Kasumi-1 (cell line): ENCODE measurements at regions not wholly inside any gene's neighbourhood (a gene's known extent, or its start where the extent isn't known, plus 50 kb on each side); places are given as distances from the start of the nearest gene placed in this dataset.
A peak's percentile ranks its signal among the peaks of the same experiment; 100 is the strongest.

Source experiments
- DNase-seq, 2 experiments: peaks; one replicate each; lab custom pipeline; 2025; lab: John Stamatoyannopoulos, UW

- no peak for DNase-seq
Observed at GRCh38 chr1:181390410-181391077, 92.8 kb upstream of the CACNA1E start.

DNA sequence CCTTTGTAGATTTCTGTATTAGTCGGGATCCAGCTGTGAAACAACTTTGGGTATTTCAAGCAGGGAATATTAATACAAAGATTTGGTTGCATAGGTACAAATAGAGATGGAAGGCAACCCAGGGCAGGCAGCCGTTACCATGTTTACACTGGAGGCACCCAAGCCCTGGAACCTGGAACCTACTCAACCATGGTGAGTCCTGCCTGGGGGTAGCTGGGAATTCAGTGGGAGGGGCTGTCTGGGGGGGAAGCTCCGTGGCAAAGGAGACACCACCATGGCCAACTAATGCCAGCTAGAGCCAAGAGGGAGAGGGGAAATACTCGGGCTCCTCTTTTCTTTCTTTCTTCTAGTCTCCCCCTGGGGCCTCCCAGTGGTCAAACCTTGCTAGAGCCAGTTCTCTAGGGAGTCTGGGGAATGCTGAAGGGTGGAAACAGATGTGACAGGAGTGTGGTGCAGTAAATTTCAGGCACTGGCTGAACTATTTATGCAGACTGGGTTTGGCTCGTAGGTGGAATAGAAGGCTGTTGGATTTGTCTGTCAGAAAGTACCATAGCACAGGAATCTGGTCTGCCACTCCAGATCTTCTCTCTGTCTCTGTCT is 91.9 kb upstream of the CACNA1E start:
- DNase-seq = no peak

DNA sequence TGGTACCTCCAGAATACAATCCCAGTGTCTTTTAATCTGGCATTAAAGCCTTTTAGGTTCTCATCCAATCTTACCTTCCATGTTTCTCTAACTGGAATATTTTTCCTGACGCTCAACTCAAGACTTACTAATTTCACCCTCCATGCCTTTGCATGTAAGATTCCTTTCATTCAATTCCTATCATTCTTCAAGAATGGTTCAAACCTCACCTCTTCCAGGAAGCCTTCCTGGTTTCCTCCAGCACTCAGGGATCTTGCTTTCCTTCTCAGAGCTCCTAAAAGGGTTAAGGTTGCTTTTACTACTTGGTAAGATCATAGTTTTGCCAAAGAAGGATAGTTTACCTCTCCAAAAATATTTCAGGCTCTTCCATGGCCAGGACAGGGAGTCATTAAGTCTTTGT is 91.2 kb upstream of the CACNA1E start:
- DNase-seq = no peak

DNA sequence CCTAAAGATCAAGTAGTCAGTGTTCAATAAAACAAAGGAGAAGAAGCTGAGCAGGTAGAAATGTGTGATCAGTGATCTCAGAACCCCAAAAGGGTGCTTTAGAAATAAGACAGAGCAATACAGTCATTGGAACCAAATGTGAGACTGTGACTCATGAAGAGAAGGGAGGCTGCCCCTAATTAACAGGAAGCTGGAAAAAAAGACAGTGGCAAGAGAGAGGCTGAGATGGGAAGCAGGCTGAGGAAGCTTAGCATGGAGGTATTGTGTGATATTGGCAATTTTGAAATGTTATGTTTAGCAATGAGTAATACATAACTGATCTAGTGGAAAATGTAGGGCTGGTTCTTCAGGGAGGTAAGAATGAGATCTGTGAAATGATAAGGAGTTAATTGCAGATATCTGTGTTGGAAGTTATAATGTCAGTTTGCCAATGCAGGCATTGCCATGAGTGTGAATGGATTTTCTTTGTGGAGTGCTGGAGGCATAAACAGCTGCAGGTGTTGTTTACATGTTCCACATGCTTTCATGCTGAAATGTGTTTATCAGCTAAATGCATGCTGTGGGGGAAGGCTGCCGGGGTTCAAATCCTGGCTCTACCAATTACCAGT is 90.6 kb upstream of the CACNA1E start:
- DNase-seq = no peak

- no peak for DNase-seq
Observed at GRCh38 chr1:181394766-181395165, 88.6 kb upstream of the CACNA1E start.

DNA sequence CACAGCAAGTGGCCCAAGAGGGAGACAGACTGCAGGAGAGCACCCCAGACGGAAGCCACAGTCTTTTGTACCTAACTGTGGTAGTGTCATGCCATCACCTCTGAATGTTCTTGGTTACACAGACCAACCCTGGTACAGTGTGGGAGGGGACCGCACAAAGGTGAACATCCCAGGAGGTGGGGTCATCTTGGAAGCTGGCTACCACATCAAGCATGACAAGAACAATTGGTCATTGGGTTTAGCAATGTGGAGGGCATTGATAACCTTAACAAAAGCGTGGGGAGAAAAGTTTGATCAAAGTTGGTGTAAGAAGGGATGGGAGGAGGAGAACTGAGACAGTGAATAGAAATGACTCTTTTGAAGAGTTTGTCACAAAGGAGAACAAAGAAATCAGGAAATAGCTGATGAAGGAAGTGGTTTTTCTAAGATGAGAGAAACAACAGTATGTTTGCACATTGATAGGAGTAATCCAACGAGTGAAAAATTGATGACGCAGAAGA is 87.1 kb upstream of the CACNA1E start:
- DNase-seq = no peak

GRCh38 chr1:181396811-181397210 is 86.5 kb upstream of the CACNA1E start:
- DNase-seq = no peak

- no peak for DNase-seq
Observed at GRCh38 chr1:181397845-181398244, 85.5 kb upstream of the CACNA1E start.

DNA sequence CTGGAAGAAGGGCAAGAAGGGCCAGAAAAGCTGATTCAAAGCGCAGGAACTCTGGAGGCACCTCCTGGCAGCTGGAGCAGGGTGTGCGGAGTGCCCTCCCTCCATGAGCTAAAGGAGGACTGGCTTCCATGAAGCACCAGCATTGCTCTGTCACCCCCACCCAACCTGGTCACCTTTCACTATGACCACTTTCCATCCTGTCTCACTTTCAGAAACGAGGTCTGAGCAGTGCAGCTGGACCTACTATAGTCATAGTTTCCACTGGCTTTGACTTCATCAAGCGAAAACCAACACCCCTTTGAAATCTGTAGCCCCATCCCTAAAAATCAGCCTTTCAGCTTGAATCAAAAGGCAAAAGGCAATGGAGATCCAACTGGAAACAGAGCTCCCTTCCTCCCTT is 84.8 kb upstream of the CACNA1E start:
- DNase-seq = no peak

- no peak for DNase-seq
Observed at GRCh38 chr1:181405584-181405983, 77.7 kb upstream of the CACNA1E start.

- DNase-seq = no peak
Observed at GRCh38 chr1:181406989-181407388, 76.3 kb upstream of the CACNA1E start.

- DNase-seq = no peak
Observed at GRCh38 chr1:181409981-181410380, 73.3 kb upstream of the CACNA1E start.

DNA sequence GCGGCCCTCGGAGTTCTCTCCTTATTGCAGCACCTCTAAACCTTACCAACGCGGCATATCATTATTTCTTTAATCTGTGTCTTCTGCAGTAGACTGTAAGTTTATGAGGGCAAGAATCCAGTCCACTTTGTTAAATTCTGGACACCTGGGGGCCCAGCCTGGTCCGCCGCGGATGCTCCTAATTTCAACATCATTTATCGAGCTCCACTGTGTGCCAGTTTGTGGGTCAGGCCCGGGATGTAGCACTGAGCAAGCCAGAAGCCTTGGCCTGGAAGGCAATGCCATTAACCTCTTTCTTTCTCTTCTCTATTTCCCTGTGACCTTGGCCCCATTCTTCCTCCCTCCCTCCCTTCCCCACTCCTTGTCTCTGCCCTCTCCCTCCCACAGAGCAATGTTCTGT is 70.6 kb upstream of the CACNA1E start:
- no peak for DNase-seq

DNA sequence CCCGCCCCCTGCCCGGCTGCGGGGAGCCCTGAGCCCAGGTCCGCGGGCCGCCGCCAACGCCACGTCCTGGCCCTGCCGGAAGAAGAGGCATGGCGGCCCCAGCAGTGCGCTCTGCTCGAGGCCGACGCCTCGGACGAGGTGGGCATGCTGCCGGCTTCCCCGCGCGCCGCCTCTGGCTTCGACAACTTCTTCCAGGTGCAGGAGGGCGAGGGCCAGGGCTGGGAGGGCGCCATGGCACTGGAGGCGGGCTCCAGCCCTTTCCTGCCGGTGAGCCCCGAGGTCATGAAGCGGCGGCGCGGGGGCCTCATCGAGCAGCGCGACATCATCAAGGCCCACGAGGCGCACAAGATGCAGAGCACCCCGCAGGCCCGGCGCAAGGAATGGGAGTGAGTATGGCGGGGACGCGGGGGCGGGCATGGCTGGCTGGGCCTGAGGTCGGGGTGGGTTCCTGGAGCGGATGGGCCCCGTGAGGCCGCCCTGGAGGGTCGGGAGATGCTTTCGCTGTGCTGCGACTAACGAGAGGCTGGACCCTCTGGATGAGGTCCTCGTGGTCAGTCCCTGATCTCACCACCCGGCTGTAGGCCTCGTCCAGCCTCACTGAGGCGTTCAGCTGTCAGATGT is 70.0 kb upstream of the CACNA1E start:
- no peak for DNase-seq

DNA sequence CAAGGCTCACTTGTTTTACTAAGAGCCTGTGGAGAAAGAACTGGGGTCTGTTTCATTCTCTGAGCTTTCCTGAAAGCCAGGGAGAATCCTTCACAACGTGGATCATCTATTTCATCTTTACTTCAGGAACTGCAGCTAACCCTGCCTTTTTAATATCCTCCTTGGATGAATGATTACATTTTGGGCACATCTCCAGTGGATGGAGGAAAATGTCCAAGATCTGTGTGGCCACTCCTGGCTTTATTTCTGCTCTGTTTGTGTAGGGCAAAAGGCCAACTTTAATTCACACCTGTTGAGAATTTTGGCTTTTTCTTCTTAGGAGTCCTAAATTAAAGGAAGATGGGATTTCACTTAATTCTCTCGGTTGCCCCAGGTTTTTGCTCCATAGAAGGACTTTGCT is 69.5 kb upstream of the CACNA1E start:
- DNase-seq = no peak

GRCh38 chr1:181416268-181416860 is 67.0 kb upstream of the CACNA1E start:
- no peak for DNase-seq

DNA sequence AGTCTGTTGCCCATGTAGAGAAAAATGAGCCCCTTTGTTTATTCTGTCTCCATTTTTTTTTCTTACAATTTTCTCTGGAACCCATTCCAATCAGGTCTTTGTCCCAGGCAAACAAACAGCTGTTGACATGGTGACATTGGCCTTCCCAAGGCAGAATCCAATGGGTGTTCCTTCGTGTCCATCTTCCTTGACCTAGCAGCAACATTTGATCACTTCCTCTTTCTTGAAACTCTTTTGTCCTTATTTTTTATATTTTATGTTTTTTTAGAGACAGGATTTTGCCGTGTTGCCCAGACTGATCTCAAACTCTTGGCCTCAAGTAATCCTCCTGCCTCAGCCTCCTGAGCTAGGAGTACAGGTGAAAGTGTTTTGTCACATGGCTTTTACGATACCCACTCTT is 65.4 kb upstream of the CACNA1E start:
- DNase-seq = no peak

GRCh38 chr1:181423301-181423918 is 59.9 kb upstream of the CACNA1E start:
- DNase-seq = peak; percentile 26 to 62

GRCh38 chr1:181424786-181425403 is 58.4 kb upstream of the CACNA1E start:
- DNase-seq = peak; percentile 73 to 77

DNA sequence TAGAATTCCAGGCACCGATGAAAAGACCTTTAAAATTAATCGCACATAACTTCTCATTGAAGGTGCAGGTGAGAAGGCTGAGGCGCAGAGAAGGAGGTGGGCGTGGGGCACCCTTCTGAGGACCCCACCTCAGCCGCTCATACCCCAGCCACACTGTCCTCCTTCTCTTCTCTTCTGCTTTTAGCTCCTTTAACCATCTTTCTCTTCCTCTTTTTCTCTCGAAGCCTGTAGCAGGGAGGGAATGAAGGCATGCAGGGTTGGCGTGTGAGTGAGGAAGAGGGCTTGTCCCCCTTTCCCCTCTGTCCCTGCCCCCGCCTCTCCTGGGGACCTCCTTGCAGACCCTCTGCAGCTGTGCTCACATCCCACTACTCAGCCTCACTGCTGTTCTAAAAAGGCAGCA is 57.8 kb upstream of the CACNA1E start:
- peak in 1 of 2 experiments; percentile 4 for DNase-seq

- no peak for DNase-seq
Observed at GRCh38 chr1:181429462-181429861, 53.9 kb upstream of the CACNA1E start.
